GM12878 (cell line): ENCODE measurements at regions not wholly inside any gene's neighbourhood (a gene's known extent, or its start where the extent isn't known, plus 50 kb on each side); places are given as distances from the start of the nearest gene placed in this dataset.
A peak's percentile ranks its signal among the peaks of the same experiment; 100 is the strongest.

Experiments
- ATAC-seq: fragments of 200-7000 bp; cut with Tn5 transposase; 3 replicates; pipeline ENCODE4 v1.9.1; 2020; ENCODE audit warnings: mild to moderate bottlenecking, moderate library complexity
- BruUV-seq: library from RNA; stranded (reverse); fragments of 400-500 nt; replicated peaks from 2 replicates; lab custom pipeline; 2021; lab: Mats Ljungman, UMichigan
- CTCF ChIA-PET: fragments of 300-600 bp; sonication (Branson Sonifier 250); formaldehyde crosslinking; extraction: SDS; loops from one replicate; lab custom pipeline; 2021; ENCODE audit warnings: inconsistent platforms; lab: Yijun Ruan, JAX
- POLR2A ChIA-PET: fragments of 350-600 bp; formaldehyde crosslinking; extraction: SDS; loops from one replicate; lab custom pipeline; 2021; ENCODE audit warnings: inconsistent platforms; lab: Charles Lee
- RAD21 ChIA-PET: fragments of 300-600 bp; sonication (Branson Sonifier 250); formaldehyde crosslinking; loops from one replicate; lab custom pipeline; 2023; ENCODE audit warnings: antibody characterized with exemption; ENCODE audit not compliant: unreplicated experiment; lab: Charles Lee
- SMC1A ChIA-PET: fragments of 300-600 bp; sonication (Branson Sonifier 250); formaldehyde crosslinking; loops from one replicate; lab custom pipeline; 2023; ENCODE audit not compliant: unreplicated experiment, uncharacterized antibody; lab: Charles Lee
- DNase-seq: peaks from one replicate; pipeline ENCODE4 v3.0.0-alpha.2; 2011; ENCODE audit warnings: low read depth, low spot score
- FAIRE-seq: peaks from 3 replicates; lab custom pipeline; 2011; peaks lifted over from hg19 to GRCh38; lab: Jason Lieb, UNC
- H2AFZ ChIP-seq: 2 replicates; pipeline ENCODE4 v1.6.0; 2011; ENCODE audit warnings: low read depth, low read length, control low read depth; ENCODE audit not compliant: control insufficient read depth
- H3K27ac ChIP-seq: 2 replicates; pipeline ENCODE4 v1.5.1; 2011; ENCODE audit warnings: control low read depth; ENCODE audit not compliant: control insufficient read depth, insufficient read depth
- H3K27me3 ChIP-seq, 2 experiments: replicated peaks in 1 of 2; 2 replicates each; pipeline versions ENCODE4 v1.6.0 to v1.6.1; 2011; ENCODE audit warnings: low read length in 1 of 2; ENCODE audit not compliant: control insufficient read depth in 2 of 2, insufficient read depth in 2 of 2
- H3K36me3 ChIP-seq, 2 experiments: 2 replicates each; pipeline ENCODE4 v1.5.1; 2011; ENCODE audit warnings: low read length in 1 of 2; ENCODE audit not compliant: control insufficient read depth in 2 of 2, insufficient read depth in 2 of 2
- H3K4me1 ChIP-seq: 2 replicates; pipeline ENCODE4 v1.6.1; 2011; ENCODE audit warnings: mild to moderate bottlenecking, low read length, moderate library complexity, mixed read lengths; ENCODE audit not compliant: control insufficient read depth, insufficient read depth
- H3K4me2 ChIP-seq: 2 replicates; pipeline ENCODE4 v1.6.0; 2011; ENCODE audit warnings: control low read depth; ENCODE audit not compliant: control insufficient read depth, insufficient read depth
- H3K4me3 ChIP-seq: fragments of 200-600 bp; sonication (generic); 2 replicates; pipeline ENCODE4 v1.5.1; 2016
- H3K79me2 ChIP-seq: 2 replicates; pipeline ENCODE4 v1.6.0; 2011; ENCODE audit warnings: low read length; ENCODE audit not compliant: control insufficient read depth, insufficient read depth
- H3K9ac ChIP-seq: 2 replicates; pipeline ENCODE4 v1.8.0; 2011; ENCODE audit warnings: low read length, control low read depth, mixed read lengths; ENCODE audit not compliant: control insufficient read depth, insufficient read depth
- H3K9me3 ChIP-seq: replicated peaks from 3 replicates; pipeline ENCODE4 v1.5.1; 2011; ENCODE audit warnings: mild to moderate bottlenecking, low read length; ENCODE audit not compliant: control insufficient read depth, insufficient read depth
- H4K20me1 ChIP-seq: 2 replicates; pipeline ENCODE4 v1.6.0; 2011; ENCODE audit not compliant: control insufficient read depth, insufficient read depth
- BMI1 ChIP-seq: fragments of 450-650 bp; IDR thresholded peaks from 2 replicates; pipeline ENCODE4 v1.6.1; 2016; ENCODE audit warnings: mild to moderate bottlenecking, moderate library complexity, borderline replicate concordance
- HCFC1 ChIP-seq: fragments of 150-350 bp; IDR thresholded peaks from 2 replicates; pipeline ENCODE4 v1.6.1; 2014; ENCODE audit warnings: low read length
- JUND ChIP-seq: IDR thresholded peaks from 2 replicates; pipeline ENCODE4 v1.6.1; 2012; ENCODE audit warnings: low read depth, mild to moderate bottlenecking, low read length, improper control_type of control experiment, moderate library complexity
- MEF2B ChIP-seq: fragments of 450-650 bp; IDR thresholded peaks from 2 replicates; pipeline ENCODE4 v1.6.1; 2018; ENCODE audit warnings: mild to moderate bottlenecking, moderate library complexity; ENCODE audit not compliant: partially characterized antibody, poor library complexity, severe bottlenecking
- NFXL1 ChIP-seq: fragments of 450-650 bp; IDR thresholded peaks from 2 replicates; pipeline ENCODE4 v1.6.1; 2017; ENCODE audit warnings: antibody characterized with exemption, mild to moderate bottlenecking, borderline replicate concordance
- NFYB ChIP-seq: IDR thresholded peaks from 2 replicates; pipeline ENCODE4 v1.6.1; 2011; ENCODE audit warnings: low read depth, mild to moderate bottlenecking, low read length, improper control_type of control experiment, moderate library complexity; ENCODE audit not compliant: insufficient read depth
- NRF1 ChIP-seq: conservative IDR thresholded peaks from 2 replicates; pipeline ENCODE4 v1.6.1; 2011; ENCODE audit warnings: mild to moderate bottlenecking, low read depth, low read length, improper control_type of control experiment
- POU2F2 ChIP-seq: IDR thresholded peaks from 3 replicates; pipeline ENCODE4 v1.6.1; 2011; ENCODE audit warnings: low read depth, mild to moderate bottlenecking, low read length, borderline replicate concordance
- RAD21 ChIP-seq: IDR thresholded peaks from 2 replicates; pipeline ENCODE4 v1.6.1; 2011; ENCODE audit warnings: mild to moderate bottlenecking, low read depth, low read length, moderate library complexity; ENCODE audit not compliant: insufficient read depth
- RAD51 ChIP-seq: fragments of 450-650 bp; IDR thresholded peaks from 2 replicates; pipeline ENCODE4 v1.6.1; 2016; ENCODE audit warnings: moderate library complexity, mild to moderate bottlenecking, inconsistent platforms
- RB1 ChIP-seq: fragments of 450-650 bp; formaldehyde crosslinking; IDR thresholded peaks from 2 replicates; pipeline ENCODE4 v1.6.1; 2017; ENCODE audit warnings: mild to moderate bottlenecking, borderline replicate concordance
- TCF12 ChIP-seq: IDR thresholded peaks from 2 replicates; pipeline ENCODE4 v1.6.1; 2011; ENCODE audit warnings: low read depth, mild to moderate bottlenecking, low read length
- ZNF217 ChIP-seq: fragments of 450-650 bp; IDR thresholded peaks from 2 replicates; pipeline ENCODE4 v1.6.1; 2017; ENCODE audit warnings: antibody characterized with exemption, mild to moderate bottlenecking
- ZNF24 ChIP-seq: fragments of 450-650 bp; IDR thresholded peaks from 2 replicates; pipeline ENCODE4 v1.6.1; 2017; ENCODE audit warnings: antibody characterized with exemption, mild to moderate bottlenecking
- WGBS: methylation state at CpG from one replicate; pipeline ENCODE4 v1.1.6; 2016; ENCODE audit warnings: low lambda C conversion rate; ENCODE audit not compliant: insufficient replicate concordance, insufficient coverage; ENCODE audit errors: missing lambda C conversion rate; 5-methylcytosine and 5-hydroxymethylcytosine counted together
- in situ Hi-C: fragments of 300-500 bp; cut with MboI; formaldehyde crosslinking; loops from 9 replicates; pipeline ENCODE4 v1.14.3; 2018; ENCODE audit warnings: mixed read lengths
- intact Hi-C: fragments of 100-400 bp; cut with micrococcal nuclease; formaldehyde crosslinking; loops from one replicate; pipeline ENCODE4 v1.14.2; 2022; ENCODE audit not compliant: unreplicated experiment
- TF ChIP-seq, protein P1 (sequence below): fragments of 450-650 bp; IDR thresholded peaks from 2 replicates; pipeline ENCODE4 v1.6.1; 2014; ENCODE audit warnings: mild to moderate bottlenecking
- TF ChIP-seq, protein P2 (sequence below): fragments of 450-650 bp; IDR thresholded peaks from 2 replicates; pipeline ENCODE4 v1.6.1; 2016; ENCODE audit warnings: mild to moderate bottlenecking, moderate library complexity, borderline replicate concordance
- TF ChIP-seq, protein P3 (sequence below): fragments of 450-650 bp; formaldehyde crosslinking; IDR thresholded peaks from 2 replicates; pipeline ENCODE4 v1.4.0; 2020; ENCODE audit warnings: mild to moderate bottlenecking, moderate library complexity

DNA sequence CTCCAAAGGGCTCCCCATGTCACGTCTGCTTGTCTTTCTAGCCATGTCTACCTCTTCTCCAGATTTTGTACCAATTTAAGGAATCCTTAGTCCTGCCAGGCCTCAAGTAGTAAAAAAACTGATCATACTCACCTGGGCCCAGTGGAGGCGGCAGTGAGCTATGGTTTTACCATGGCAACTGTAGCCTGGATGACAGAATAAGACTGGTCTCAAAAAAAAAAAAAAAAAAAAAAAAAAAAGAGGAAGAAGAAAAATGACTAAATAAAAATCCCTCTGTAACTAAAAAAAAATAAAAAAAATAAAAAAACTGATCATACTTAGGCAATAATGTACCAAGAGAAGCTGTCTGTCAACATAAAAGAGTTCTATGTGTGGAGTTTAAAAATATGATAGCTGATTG lies 221.6 kb downstream of the NR4A2 start:
- no peak overlapping the region for H3K4me2 ChIP-seq
- FAIRE-seq (peak; percentile 66), DNase-seq (no peak), ATAC-seq (peak; percentile 94)
- H4K20me1 ChIP-seq, result no peaks in the 10 kb centered on the region
- intact Hi-C loops, result loop anchor here (5.0 kb wide), 1 partner anchor 476 kb away; no protein-coding TSS in a partner anchor
- CTCF ChIA-PET, result interaction anchor here (1.1 to 1.4 kb wide), 3 partner anchors 476 to 485 kb away, joined by 3 to 11 read pairs (median 9); no protein-coding TSS in a partner anchor
- POLR2A ChIA-PET, result interaction anchor here (0.7 kb wide), 1 partner anchor 152 kb away, joined by 3 read pairs; no protein-coding TSS in a partner anchor
- SMC1A ChIA-PET, result interaction anchor here (0.6 to 1.5 kb wide), 3 partner anchors 14 to 443 kb away, joined by 3 read pairs; no protein-coding TSS in a partner anchor
- H3K4me3 ChIP-seq, result no peak overlapping the region
- 0% methylated on average over 2 of the region's 2 CpGs for WGBS
- no peak overlapping the region for H3K27ac ChIP-seq
- no TSS peak for BruUV-seq
- in situ Hi-C loops, result no loop called here
- RAD21 ChIA-PET, result interaction anchor here (0.5 to 1.6 kb wide), 8 partner anchors 16 to 1082 kb away, joined by 3 to 5 read pairs (median 4); no protein-coding TSS in a partner anchor
- H3K9ac ChIP-seq, result no peak overlapping the region
- no peak overlapping the region for H2AFZ ChIP-seq
- H3K9me3 ChIP-seq, result no peaks in the 10 kb centered on the region
- H3K36me3 ChIP-seq, result no peaks in the 10 kb centered on the region
- H3K27me3 ChIP-seq, result no peaks in the 10 kb centered on the region
- no peaks in the 10 kb centered on the region for H3K4me1 ChIP-seq
- H3K79me2 ChIP-seq, result no peaks in the 10 kb centered on the region
- TF ChIP-seq RAD51 (no peak), POU2F2 (no peak), JUND (no peak), HCFC1 (no peak), RAD21 (peak; percentile 66), NFYB (no peak), NFXL1 (no peak), ZNF217 (no peak), TCF12 (no peak), BMI1 (no peak), MEF2B (no peak), ZNF24 (no peak), NRF1 (no peak), RB1 (no peak)
- TF ChIP-seq, protein P1, sequence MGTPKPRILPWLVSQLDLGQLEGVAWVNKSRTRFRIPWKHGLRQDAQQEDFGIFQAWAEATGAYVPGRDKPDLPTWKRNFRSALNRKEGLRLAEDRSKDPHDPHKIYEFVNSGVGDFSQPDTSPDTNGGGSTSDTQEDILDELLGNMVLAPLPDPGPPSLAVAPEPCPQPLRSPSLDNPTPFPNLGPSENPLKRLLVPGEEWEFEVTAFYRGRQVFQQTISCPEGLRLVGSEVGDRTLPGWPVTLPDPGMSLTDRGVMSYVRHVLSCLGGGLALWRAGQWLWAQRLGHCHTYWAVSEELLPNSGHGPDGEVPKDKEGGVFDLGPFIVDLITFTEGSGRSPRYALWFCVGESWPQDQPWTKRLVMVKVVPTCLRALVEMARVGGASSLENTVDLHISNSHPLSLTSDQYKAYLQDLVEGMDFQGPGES, result no peak
- TF ChIP-seq, protein P2, sequence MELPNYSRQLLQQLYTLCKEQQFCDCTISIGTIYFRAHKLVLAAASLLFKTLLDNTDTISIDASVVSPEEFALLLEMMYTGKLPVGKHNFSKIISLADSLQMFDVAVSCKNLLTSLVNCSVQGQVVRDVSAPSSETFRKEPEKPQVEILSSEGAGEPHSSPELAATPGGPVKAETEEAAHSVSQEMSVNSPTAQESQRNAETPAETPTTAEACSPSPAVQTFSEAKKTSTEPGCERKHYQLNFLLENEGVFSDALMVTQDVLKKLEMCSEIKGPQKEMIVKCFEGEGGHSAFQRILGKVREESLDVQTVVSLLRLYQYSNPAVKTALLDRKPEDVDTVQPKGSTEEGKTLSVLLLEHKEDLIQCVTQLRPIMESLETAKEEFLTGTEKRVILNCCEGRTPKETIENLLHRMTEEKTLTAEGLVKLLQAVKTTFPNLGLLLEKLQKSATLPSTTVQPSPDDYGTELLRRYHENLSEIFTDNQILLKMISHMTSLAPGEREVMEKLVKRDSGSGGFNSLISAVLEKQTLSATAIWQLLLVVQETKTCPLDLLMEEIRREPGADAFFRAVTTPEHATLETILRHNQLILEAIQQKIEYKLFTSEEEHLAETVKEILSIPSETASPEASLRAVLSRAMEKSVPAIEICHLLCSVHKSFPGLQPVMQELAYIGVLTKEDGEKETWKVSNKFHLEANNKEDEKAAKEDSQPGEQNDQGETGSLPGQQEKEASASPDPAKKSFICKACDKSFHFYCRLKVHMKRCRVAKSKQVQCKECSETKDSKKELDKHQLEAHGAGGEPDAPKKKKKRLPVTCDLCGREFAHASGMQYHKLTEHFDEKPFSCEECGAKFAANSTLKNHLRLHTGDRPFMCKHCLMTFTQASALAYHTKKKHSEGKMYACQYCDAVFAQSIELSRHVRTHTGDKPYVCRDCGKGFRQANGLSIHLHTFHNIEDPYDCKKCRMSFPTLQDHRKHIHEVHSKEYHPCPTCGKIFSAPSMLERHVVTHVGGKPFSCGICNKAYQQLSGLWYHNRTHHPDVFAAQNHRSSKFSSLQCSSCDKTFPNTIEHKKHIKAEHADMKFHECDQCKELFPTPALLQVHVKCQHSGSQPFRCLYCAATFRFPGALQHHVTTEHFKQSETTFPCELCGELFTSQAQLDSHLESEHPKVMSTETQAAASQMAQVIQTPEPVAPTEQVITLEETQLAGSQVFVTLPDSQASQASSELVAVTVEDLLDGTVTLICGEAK, result peak; percentile 87
- TF ChIP-seq, protein P3, sequence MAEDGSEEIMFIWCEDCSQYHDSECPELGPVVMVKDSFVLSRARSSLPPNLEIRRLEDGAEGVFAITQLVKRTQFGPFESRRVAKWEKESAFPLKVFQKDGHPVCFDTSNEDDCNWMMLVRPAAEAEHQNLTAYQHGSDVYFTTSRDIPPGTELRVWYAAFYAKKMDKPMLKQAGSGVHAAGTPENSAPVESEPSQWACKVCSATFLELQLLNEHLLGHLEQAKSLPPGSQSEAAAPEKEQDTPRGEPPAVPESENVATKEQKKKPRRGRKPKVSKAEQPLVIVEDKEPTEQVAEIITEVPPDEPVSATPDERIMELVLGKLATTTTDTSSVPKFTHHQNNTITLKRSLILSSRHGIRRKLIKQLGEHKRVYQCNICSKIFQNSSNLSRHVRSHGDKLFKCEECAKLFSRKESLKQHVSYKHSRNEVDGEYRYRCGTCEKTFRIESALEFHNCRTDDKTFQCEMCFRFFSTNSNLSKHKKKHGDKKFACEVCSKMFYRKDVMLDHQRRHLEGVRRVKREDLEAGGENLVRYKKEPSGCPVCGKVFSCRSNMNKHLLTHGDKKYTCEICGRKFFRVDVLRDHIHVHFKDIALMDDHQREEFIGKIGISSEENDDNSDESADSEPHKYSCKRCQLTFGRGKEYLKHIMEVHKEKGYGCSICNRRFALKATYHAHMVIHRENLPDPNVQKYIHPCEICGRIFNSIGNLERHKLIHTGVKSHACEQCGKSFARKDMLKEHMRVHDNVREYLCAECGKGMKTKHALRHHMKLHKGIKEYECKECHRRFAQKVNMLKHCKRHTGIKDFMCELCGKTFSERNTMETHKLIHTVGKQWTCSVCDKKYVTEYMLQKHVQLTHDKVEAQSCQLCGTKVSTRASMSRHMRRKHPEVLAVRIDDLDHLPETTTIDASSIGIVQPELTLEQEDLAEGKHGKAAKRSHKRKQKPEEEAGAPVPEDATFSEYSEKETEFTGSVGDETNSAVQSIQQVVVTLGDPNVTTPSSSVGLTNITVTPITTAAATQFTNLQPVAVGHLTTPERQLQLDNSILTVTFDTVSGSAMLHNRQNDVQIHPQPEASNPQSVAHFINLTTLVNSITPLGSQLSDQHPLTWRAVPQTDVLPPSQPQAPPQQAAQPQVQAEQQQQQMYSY, result no peak
